CD4-positive, alpha-beta memory T cell (primary cell): ENCODE measurements at regions not wholly inside any gene's neighbourhood (a gene's known extent, or its start where the extent isn't known, plus 50 kb on each side); places are given as distances from the start of the nearest gene placed in this dataset.

ENCODE experiments used
- CTCF ChIA-PET: fragments of 350-600 bp; sonication (Branson Sonifier 250); formaldehyde crosslinking; loops from one replicate; lab custom pipeline; 2021; ENCODE audit warnings: inconsistent platforms; ENCODE audit not compliant: partially characterized antibody; lab: Charles Lee
- POLR2A ChIA-PET: fragments of 350-600 bp; sonication (Branson Sonifier 250); formaldehyde crosslinking; loops from one replicate; lab custom pipeline; 2021; ENCODE audit not compliant: partially characterized antibody; lab: Charles Lee
- DNase-seq, 5 donors: peaks; one replicate each; pipeline versions ENCODE4 v3.0.0 to v3.0.0-alpha.2; 2020 to 2022; ENCODE audit warnings: mixed read lengths in 1 of 5
- H3K27ac ChIP-seq: one replicate; pipeline ENCODE4 v1.7.0; 2013; ENCODE audit warnings: low read depth, low read length
- H3K27me3 ChIP-seq: 2 replicates; pipeline ENCODE4 v1.7.0; 2013; ENCODE audit warnings: mild to moderate bottlenecking, low read length, moderate library complexity; ENCODE audit not compliant: insufficient read depth
- H3K36me3 ChIP-seq: 2 replicates; pipeline ENCODE4 v1.7.0; 2013; ENCODE audit warnings: mild to moderate bottlenecking, low read length, moderate library complexity; ENCODE audit not compliant: insufficient read depth
- H3K4me1 ChIP-seq: 2 replicates; pipeline ENCODE4 v1.7.0; 2013; ENCODE audit warnings: mild to moderate bottlenecking, low read length, moderate library complexity; ENCODE audit not compliant: insufficient read depth
- H3K4me3 ChIP-seq, 2 donors: one replicate each; pipeline ENCODE4 v1.7.0; 2013; ENCODE audit warnings: low read length in 2 of 2, mild to moderate bottlenecking in 1 of 2
- H3K9me3 ChIP-seq, 2 donors: one replicate each; pipeline ENCODE4 v1.7.0; 2013; ENCODE audit warnings: low read length in 2 of 2, control low read depth in 1 of 2; ENCODE audit not compliant: control insufficient read depth in 1 of 2
- H3K27ac Mint-ChIP-seq, 7 donors: one replicate each; pipeline ENCODE4 v1.8.0; 2020 to 2021; ENCODE audit warnings: mixed read lengths in 7 of 7, mild to moderate bottlenecking in 6 of 7, inconsistent platforms in 3 of 7, moderate library complexity in 3 of 7
- H3K27me3 Mint-ChIP-seq, 2 donors: one replicate each; pipeline ENCODE4 v1.8.0; 2020 to 2021; ENCODE audit warnings: mixed read lengths in 2 of 2
- H3K36me3 Mint-ChIP-seq, 2 donors: one replicate each; pipeline ENCODE4 v1.8.0; 2020 to 2021; ENCODE audit warnings: mixed read lengths in 2 of 2, inconsistent platforms in 1 of 2, mild to moderate bottlenecking in 1 of 2
- H3K4me1 Mint-ChIP-seq, 4 donors: one replicate each; pipeline ENCODE4 v1.8.0; 2020 to 2021; ENCODE audit warnings: mixed read lengths in 4 of 4, mild to moderate bottlenecking in 1 of 4
- H3K4me3 Mint-ChIP-seq, 8 donors: one replicate each; pipeline ENCODE4 v1.8.0; 2020 to 2021; ENCODE audit warnings: mixed read lengths in 8 of 8, mild to moderate bottlenecking in 7 of 8, moderate library complexity in 6 of 8, inconsistent platforms in 3 of 8
- H3K9me3 Mint-ChIP-seq, 8 donors: one replicate each; pipeline ENCODE4 v1.8.0; 2020 to 2021; ENCODE audit warnings: mixed read lengths in 8 of 8, mild to moderate bottlenecking in 5 of 8, inconsistent platforms in 3 of 8, moderate library complexity in 1 of 8
- intact Hi-C: fragments of 100-400 bp; cut with micrococcal nuclease; formaldehyde crosslinking; loops from one replicate; pipeline ENCODE4 v1.15.1; 2023

GRCh38 chr6:119633461-119633860, 283.9 kb upstream of the MAN1A1 start:
- no peaks in the 10 kb centered on the region for H3K4me1 Mint-ChIP-seq
- H3K4me1 ChIP-seq: no peaks in the 10 kb centered on the region
- H3K36me3 ChIP-seq: no peaks in the 10 kb centered on the region
- H3K4me3 Mint-ChIP-seq: no peak overlapping the region
- no peaks in the 10 kb centered on the region for H3K9me3 ChIP-seq
- H3K27me3 Mint-ChIP-seq: peaks cover 1 to 2% of the 10 kb centered on the region in 2 donors
- peaks cover 0 to 7% (median 0%) of the 10 kb centered on the region in 8 donors for H3K9me3 Mint-ChIP-seq
- no peaks in the 10 kb centered on the region for H3K27me3 ChIP-seq
- H3K36me3 Mint-ChIP-seq: no peaks in the 10 kb centered on the region
- intact Hi-C loops: no loop called here
- DNase-seq: no peak
- H3K27ac Mint-ChIP-seq: no peak overlapping the region
- H3K4me3 ChIP-seq: no peak overlapping the region
- CTCF ChIA-PET: no interaction called here
- H3K27ac ChIP-seq: no peak overlapping the region
- POLR2A ChIA-PET: no interaction called here

DNA sequence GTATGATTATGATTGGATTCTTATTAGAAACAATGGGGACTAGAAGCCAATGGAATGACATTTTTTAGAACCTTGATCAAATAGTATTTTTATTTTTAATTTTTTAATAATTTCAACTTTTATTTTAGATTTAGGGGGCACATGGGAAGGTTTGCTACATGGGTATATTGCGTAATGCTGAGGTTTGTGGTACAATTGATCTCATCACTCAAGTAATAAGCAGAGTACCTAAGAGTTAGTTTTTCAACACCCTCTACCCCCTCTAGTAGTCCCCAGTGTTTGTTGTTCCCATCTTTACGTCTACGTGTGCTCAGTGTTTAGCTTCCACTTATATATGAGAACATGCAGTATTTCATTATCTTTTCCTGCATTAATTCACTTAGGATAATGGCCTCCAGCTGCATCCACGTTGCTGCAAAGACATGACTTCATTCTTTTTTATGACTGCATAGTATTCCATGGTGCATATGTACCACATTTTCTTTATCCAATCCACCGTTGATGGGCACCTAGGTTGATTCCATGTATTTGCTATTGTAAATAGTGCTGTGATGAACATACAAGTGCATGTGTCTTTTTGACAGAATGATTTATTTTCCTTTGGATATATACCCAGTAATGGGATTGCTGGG, 281.1 kb upstream of the MAN1A1 start:
- ChIA-PET POLR2A (no interaction called here), CTCF (no interaction called here)
- no peaks in the 10 kb centered on the region for H3K4me1 ChIP-seq
- no peak overlapping the region for H3K27ac ChIP-seq
- no peak for DNase-seq
- Mint-ChIP-seq H3K4me3 (no peak overlapping the region), H3K9me3 (peaks cover 0 to 7% (median 0%) of the 10 kb centered on the region in 8 donors), H3K36me3 (no peaks in the 10 kb centered on the region), H3K4me1 (no peaks in the 10 kb centered on the region), H3K27me3 (peaks cover 0 to 1% of the 10 kb centered on the region in 2 donors), H3K27ac (no peak overlapping the region)
- H3K36me3 ChIP-seq: no peaks in the 10 kb centered on the region
- intact Hi-C loops: no loop called here
- no peaks in the 10 kb centered on the region for H3K27me3 ChIP-seq
- H3K4me3 ChIP-seq: no peak overlapping the region
- no peaks in the 10 kb centered on the region for H3K9me3 ChIP-seq

DNA sequence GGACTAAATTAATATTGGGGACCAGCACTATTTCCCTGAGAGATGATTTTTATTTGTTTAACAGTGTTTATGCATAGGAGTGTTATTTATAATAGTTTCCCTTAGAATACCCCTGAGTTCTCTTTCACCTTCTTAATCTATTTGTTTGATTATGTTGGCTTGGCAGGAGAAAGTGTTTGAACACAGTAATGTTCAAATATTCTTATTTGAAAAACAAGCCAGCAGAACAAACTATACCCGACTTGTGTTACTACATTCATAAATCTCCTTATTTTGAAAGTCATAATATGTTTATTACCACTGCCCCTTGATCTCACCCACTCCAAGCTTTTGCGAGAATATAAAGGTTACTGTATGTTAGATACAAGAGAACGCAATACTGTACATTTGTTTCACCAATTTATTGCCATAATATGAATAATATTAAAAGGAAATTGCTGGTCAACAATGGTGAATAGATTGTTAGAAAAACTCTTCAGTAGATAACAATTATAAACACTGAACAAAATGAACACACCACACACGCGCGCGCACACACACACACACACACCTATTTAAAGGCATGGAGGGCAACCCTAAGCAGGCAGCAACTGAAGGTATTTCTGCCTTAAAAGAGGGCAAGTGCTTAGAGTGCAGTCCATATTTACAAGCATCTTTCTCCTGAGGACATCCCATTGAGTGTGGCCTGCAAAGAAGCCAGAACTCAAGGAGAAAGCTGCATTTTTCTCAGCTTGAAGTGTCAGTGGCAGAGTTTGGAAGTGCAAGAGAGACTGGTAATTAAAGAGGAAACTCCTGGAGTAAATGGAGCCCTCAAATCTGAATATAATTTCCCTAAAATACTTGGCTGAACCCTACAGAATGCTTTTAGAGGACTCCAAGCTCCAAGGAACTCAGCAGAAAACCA, 279.4 kb upstream of the MAN1A1 start:
- Histone ChIP-seq H3K9me3 (no peaks in the 10 kb centered on the region), H3K27me3 (no peaks in the 10 kb centered on the region), H3K4me3 (no peak overlapping the region), H3K4me1 (no peaks in the 10 kb centered on the region), H3K27ac (no peak overlapping the region), H3K36me3 (no peaks in the 10 kb centered on the region)
- intact Hi-C loops: no loop called here
- Mint-ChIP-seq H3K4me3 (no peak overlapping the region), H3K4me1 (no peaks in the 10 kb centered on the region), H3K36me3 (no peaks in the 10 kb centered on the region), H3K27ac (no peak overlapping the region), H3K9me3 (peaks cover 0 to 5% (median 0%) of the 10 kb centered on the region in 8 donors), H3K27me3 (peaks cover 0 to 1% of the 10 kb centered on the region in 2 donors)
- no peak for DNase-seq
- ChIA-PET CTCF (no interaction called here), POLR2A (no interaction called here)

GRCh38 chr6:119627908-119628669, 278.5 kb upstream of the MAN1A1 start:
- peaks cover 0 to 5% (median 0%) of the 10 kb centered on the region in 8 donors for H3K9me3 Mint-ChIP-seq
- H3K27ac Mint-ChIP-seq: no peak overlapping the region
- Histone ChIP-seq H3K36me3 (no peaks in the 10 kb centered on the region), H3K27me3 (no peaks in the 10 kb centered on the region), H3K4me1 (no peaks in the 10 kb centered on the region), H3K27ac (no peak overlapping the region), H3K4me3 (no peak overlapping the region), H3K9me3 (no peaks in the 10 kb centered on the region)
- H3K4me3 Mint-ChIP-seq: no peak overlapping the region
- H3K4me1 Mint-ChIP-seq: no peaks in the 10 kb centered on the region
- peaks cover 0 to 1% of the 10 kb centered on the region in 2 donors for H3K27me3 Mint-ChIP-seq
- ChIA-PET CTCF (no interaction called here), POLR2A (no interaction called here)
- no peaks in the 10 kb centered on the region for H3K36me3 Mint-ChIP-seq
- DNase-seq: no peak
- intact Hi-C loops: no loop called here

- intact Hi-C loops: no loop called here
- Mint-ChIP-seq H3K36me3 (no peaks in the 10 kb centered on the region), H3K9me3 (peaks cover 0 to 5% (median 0%) of the 10 kb centered on the region in 8 donors), H3K4me3 (no peak overlapping the region), H3K27ac (no peak overlapping the region), H3K27me3 (peaks cover 0 to 1% of the 10 kb centered on the region in 2 donors), H3K4me1 (no peaks in the 10 kb centered on the region)
- no peaks in the 10 kb centered on the region for H3K4me1 ChIP-seq
- H3K27ac ChIP-seq: no peak overlapping the region
- no peak overlapping the region for H3K4me3 ChIP-seq
- ChIA-PET CTCF (no interaction called here), POLR2A (no interaction called here)
- H3K36me3 ChIP-seq: no peaks in the 10 kb centered on the region
- no peaks in the 10 kb centered on the region for H3K27me3 ChIP-seq
- no peaks in the 10 kb centered on the region for H3K9me3 ChIP-seq
- no peak for DNase-seq
These were observed 277.5 kb upstream of the MAN1A1 start for GRCh38 chr6:119626884-119627619.

DNA sequence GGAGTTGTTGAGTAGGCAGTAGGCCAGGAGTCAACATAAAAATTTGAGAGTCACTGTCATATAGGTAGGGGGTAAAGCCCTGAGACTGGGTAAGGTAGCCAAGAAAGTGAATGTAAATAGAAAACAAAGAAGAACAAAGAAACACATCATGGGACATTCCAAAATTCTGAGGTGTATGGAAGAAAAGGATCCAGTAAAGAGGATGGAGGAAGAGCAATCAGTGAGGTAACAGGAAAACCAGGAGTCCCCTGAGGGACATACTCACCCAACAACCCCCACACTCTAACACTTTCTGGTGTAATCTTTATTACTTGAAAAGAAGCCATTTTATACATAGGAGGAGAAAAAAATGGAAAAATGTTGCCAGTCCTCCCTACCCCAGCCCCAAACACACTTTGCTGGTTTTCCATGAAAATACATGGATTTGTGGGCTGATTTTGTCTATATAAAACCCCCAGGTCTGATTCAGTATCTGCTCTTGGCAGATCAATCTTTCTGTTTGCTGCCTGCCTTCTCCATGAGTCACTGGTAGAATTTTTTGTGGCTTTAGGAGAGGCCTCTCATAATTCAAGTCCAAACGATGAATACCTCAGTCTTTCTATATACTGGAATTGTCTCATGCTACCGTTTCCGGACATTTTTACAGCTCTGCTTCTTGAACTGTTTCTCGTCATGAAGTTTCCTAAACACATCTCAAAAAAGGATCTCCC, 271.4 kb upstream of the MAN1A1 start:
- Histone ChIP-seq H3K4me1 (no peaks in the 10 kb centered on the region), H3K27me3 (no peaks in the 10 kb centered on the region), H3K36me3 (no peaks in the 10 kb centered on the region), H3K4me3 (no peak overlapping the region), H3K9me3 (no peaks in the 10 kb centered on the region), H3K27ac (no peak overlapping the region)
- Mint-ChIP-seq H3K27ac (no peak overlapping the region), H3K4me1 (no peaks in the 10 kb centered on the region), H3K4me3 (no peak overlapping the region), H3K27me3 (peaks cover 0 to 2% of the 10 kb centered on the region in 2 donors), H3K36me3 (no peaks in the 10 kb centered on the region), H3K9me3 (no peaks in the 10 kb centered on the region)
- no peak for DNase-seq
- CTCF ChIA-PET: no interaction called here
- intact Hi-C loops: no loop called here
- POLR2A ChIA-PET: no interaction called here
